IPS DF 4.7 (cell line): ENCODE measurements at regions not wholly inside any gene's neighbourhood (a gene's known extent, or its start where the extent isn't known, plus 50 kb on each side); places are given as distances from the start of the nearest gene placed in this dataset.
"Not testable (repeated sequence)": the region's sequence is repeated elsewhere in the genome, so short reads cannot be mapped to it uniquely, and the experiment has no call there.

ENCODE experiments used
- DNase-seq: peaks from one replicate; pipeline ENCODE4 v3.0.0-alpha.2; 2013; ENCODE audit warnings: low spot score; ENCODE audit errors: extremely low read depth

DNA sequence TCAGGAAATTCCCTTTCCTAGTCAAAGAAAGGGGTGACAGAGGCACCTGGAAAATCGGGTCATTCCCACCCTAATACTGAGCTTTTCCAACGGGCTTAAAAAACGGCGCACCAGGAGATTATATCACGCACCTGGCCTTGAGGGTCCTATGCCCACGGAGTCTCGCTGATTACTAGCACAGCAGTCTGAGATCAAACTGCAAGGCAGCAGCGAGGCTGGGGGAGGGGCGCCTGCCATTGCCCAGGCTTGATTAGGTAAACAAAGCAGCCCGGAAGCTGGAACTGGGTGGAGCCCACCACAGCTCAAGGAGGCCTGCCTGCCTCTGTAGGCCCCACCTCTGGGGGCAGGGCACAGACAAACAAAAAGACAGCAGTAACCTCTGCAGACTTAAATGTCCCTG lies 107.5 kb upstream of the VWC2 start:
- not testable (repeated sequence) for DNase-seq

DNA sequence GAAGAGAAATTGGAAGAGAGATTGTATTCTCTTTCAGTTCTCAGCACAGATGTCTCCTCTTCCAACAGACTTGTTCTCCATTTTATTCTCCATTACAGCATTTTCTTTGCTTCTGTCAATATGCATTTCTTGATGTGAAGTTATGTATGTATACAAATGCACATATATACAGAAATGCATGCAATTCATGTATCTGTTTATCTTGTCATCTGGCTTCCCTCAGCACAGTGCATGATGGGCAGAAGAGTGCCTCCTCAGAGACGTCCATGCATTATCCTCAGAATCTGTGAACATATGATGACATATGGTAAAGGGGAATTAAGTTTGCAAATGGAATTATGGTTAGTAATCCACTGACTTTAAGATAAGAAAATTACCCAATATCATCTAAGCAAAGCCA lies 106.7 kb upstream of the VWC2 start:
- DNase-seq = no peak

GRCh38 chr7:49669285-49669684 lies 104.2 kb upstream of the VWC2 start:
- no peak for DNase-seq

GRCh38 chr7:49669692-49670260 lies 103.7 kb upstream of the VWC2 start:
- no peak for DNase-seq

DNA sequence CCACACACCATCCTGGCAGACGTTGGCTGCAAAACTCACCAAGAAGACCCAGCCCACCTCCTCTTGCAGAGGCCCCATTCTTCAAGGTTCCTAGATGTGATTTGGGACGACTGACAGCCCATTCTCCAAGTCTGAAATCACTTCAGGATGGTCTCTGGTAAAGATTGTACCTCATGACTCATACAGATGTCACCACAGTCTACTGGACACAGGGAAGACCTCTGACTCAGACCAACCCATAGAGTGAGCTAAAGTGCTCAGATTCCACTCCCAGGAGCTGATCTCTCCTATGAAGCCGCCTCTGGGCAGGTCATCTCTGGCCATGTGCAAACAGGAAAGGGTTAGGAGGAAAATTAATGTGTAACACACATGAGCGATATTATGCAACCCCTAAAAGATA lies 102.4 kb upstream of the VWC2 start:
- no peak for DNase-seq

- no peak for DNase-seq
Measured at GRCh38 chr7:49692516-49692915, 80.9 kb upstream of the VWC2 start.

DNA sequence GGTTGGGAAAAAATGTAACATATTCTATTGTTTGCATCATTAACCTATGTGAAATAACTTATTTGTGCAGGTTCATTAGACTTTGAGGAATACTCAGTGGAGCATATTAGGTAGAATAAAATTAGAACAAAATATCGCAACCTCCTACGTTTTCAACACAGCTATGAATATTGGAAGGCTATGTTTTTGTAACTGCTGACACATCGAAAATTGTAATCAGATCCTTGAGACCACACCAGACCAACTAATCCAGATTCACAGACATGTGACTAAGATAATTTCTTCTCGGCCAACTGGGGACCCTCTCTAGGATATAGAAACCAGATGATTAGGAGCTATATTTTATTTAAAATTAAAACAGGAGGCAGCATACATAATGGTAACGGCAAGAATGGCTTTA lies 77.5 kb upstream of the VWC2 start:
- no peak for DNase-seq

- DNase-seq = no peak
Measured at GRCh38 chr7:49700841-49701240, 72.6 kb upstream of the VWC2 start.

DNA sequence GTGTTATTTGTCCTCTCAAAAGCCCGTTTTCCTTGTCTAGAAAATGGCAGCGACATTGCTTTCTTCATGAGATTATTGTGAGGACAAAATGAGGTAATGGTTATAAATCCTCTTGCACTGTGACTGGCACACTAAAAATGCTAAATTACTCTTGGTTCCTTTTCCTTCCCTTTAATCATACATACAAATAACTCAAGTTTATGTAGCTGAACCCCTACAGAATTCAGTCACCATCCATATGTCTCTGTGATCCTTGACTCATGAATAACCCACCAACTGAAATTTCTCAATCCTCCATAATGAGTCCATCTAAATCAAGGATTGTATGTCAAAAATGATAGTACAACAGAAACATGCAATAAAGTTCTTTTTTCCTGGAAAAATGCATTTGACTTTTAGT lies 71.3 kb upstream of the VWC2 start:
- DNase-seq = no peak

DNA sequence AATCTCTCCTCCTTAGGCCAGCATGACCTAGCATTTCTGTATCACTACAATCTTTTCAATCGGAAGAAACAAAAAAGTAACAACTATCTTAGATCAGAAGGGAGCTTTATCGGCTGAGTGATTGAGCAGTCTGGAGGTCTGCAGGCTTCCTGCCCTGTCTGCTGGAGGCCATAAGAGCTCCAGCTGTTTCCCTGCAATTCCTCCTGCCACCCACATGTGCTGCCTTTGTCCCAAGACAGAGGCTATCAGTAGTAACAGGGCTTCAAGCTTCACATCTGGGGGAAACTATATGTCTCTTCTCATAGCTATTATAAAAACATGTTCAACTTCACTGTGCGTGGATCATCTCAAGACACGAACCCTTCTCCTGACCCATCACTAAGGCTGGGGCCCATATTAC lies 70.1 kb upstream of the VWC2 start:
- no peak for DNase-seq

DNA sequence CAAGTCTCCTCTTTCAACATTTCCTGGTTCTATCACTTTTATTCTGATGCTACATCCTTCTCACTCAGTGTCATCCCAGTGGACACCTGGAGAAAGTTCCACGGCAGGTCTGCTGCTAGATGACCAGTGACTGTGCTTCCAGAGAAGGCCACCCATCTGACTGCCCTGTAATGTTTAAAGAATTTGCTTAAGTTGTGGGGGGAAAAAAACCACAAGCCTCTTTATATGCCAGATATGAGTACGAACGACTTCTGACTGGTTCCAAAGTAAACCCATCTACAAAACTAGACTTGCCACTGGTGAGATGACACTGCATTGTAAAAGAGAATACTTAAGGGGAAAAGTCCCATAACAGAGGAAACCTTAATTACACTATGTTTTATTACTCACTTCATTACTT lies 69.6 kb upstream of the VWC2 start:
- DNase-seq = no peak

DNA sequence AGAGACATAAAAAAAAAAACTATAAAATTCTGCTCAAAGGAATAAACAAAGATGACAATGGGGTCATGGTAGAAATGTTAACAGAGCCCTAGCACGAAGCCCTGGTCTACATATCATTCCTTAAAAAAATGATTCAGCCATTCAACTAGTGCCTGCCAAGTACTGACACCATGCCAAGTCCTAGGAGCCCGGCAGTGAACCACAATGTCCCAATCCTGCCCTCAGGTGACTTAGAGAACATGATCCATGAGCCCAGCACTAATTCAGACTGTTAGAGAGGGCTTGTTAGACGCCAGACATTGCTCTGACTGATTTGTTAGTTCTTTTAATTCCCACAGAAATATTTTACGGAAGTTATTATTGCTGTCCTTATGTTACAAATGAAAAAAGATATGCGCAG lies 67.3 kb upstream of the VWC2 start:
- no peak for DNase-seq

GRCh38 chr7:49707891-49708290 lies 65.5 kb upstream of the VWC2 start:
- DNase-seq = no peak

DNA sequence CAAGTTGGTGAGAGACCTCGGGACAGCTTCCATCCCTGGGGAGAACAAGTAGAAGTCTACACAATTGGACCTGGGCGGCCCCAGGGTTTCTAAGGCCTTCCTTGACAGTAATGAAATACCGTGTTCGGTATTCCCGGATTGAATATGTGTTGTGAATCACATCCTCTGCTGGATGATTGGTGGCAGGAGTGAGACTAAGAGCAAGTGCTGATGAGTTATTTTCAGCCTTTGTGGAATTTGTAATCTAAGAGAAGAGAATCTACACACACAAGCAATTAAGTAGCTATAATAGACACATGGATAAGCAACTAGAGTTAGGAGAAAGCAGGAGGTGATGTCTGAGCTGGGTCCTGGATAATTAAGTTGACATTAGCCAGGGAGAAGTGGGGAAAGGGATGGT lies 64.8 kb upstream of the VWC2 start:
- no peak for DNase-seq

GRCh38 chr7:49711072-49711723 lies 62.2 kb upstream of the VWC2 start:
- not testable (repeated sequence) for DNase-seq

- DNase-seq = no peak
Measured at GRCh38 chr7:49714182-49714581, 59.3 kb upstream of the VWC2 start.

- DNase-seq = no peak
Measured at GRCh38 chr7:49715486-49715885, 58.0 kb upstream of the VWC2 start.

DNA sequence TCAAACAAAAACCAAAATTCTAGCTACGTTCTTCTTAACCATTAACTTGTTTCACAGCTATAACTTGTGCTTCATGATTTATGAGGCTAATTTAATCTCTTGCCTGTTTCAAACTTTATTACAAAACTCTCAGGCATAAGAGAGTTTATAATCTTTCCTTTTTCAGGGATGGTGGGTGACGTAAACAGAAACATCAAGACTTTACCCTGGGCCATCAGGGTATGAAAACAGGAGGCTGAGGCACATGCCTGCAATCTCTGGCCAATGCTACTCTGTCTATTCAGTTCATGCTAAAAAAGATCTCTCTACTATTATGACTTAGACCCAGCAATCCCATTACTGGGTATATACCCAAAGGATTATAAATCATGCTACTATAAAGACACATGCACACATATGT lies 55.9 kb upstream of the VWC2 start:
- no peak for DNase-seq

DNA sequence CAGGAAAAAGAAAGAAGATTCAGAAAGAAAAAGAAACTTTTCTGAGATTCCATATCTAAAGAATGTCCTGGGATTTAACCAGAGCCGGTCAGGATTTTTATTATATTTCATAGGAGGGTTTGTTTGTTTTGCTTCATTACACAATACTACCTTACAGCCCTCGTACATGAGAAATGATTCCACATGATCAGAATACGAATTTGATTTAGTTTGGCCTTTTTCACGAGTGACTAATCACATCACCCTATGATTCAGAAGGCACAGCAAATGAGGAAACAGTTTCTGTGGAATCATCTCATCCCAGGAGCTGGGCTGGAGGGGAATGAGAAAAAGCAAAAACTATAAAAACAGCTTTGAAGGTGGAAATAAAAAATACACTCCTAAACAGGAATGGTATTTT lies 54.7 kb upstream of the VWC2 start:
- DNase-seq = no peak

- no peak for DNase-seq
Measured at GRCh38 chr7:49721441-49721840, 52.0 kb upstream of the VWC2 start.
